Stimulated activated CD4-positive, alpha-beta T cell treated with anti-CD3 and anti-CD28 coated beads, TNF-alpha, amount 100 ng/mL, for 4 hours (primary cell): ENCODE measurements at regions not wholly inside any gene's neighbourhood (a gene's known extent, or its start where the extent isn't known, plus 50 kb on each side); places are given as distances from the start of the nearest gene placed in this dataset.

ENCODE experiments used
- DNase-seq, 3 experiments: peaks; one replicate each; pipeline ENCODE4 v3.0.0-alpha.2; 2020; ENCODE audit warnings: low read depth in 3 of 3

- no peak for DNase-seq
Measured at GRCh38 chr1:219402925-219403324, 210.0 kb downstream of the ZC3H11B start.

GRCh38 chr1:219401724-219402625 is 210.9 kb downstream of the ZC3H11B start:
- DNase-seq = no peak

- no peak for DNase-seq
Measured at GRCh38 chr1:219399446-219399845, 213.5 kb downstream of the ZC3H11B start.

- no peak for DNase-seq
Measured at GRCh38 chr1:219398815-219399396, 214.0 kb downstream of the ZC3H11B start.

- DNase-seq = no peak
Measured at GRCh38 chr1:219397511-219397910, 215.4 kb downstream of the ZC3H11B start.

- DNase-seq = no peak
Measured at GRCh38 chr1:219391297-219391696, 217.6 kb downstream of the LYPLAL1 start.

- DNase-seq = no peak
Measured at GRCh38 chr1:219387211-219387610, 213.5 kb downstream of the LYPLAL1 start.

GRCh38 chr1:219385787-219386427 is 212.2 kb downstream of the LYPLAL1 start:
- no peak for DNase-seq

GRCh38 chr1:219383281-219383680 is 209.6 kb downstream of the LYPLAL1 start:
- no peak for DNase-seq

- DNase-seq = no peak
Measured at GRCh38 chr1:219381396-219381795, 207.7 kb downstream of the LYPLAL1 start.

GRCh38 chr1:219380463-219380862 is 206.8 kb downstream of the LYPLAL1 start:
- no peak for DNase-seq

GRCh38 chr1:219379691-219380090 is 206.0 kb downstream of the LYPLAL1 start:
- DNase-seq = no peak

GRCh38 chr1:219374636-219375035 is 201.0 kb downstream of the LYPLAL1 start:
- DNase-seq = no peak

GRCh38 chr1:219374046-219374566 is 200.4 kb downstream of the LYPLAL1 start:
- DNase-seq = no peak

GRCh38 chr1:219373616-219373935 is 199.9 kb downstream of the LYPLAL1 start:
- no peak for DNase-seq

- DNase-seq = no peak
Measured at GRCh38 chr1:219372916-219373615, 199.4 kb downstream of the LYPLAL1 start.

- DNase-seq = no peak
Measured at GRCh38 chr1:219371471-219371870, 197.8 kb downstream of the LYPLAL1 start.

- DNase-seq = no peak
Measured at GRCh38 chr1:219367496-219367895, 193.8 kb downstream of the LYPLAL1 start.

- no peak for DNase-seq
Measured at GRCh38 chr1:219365451-219365850, 191.8 kb downstream of the LYPLAL1 start.

- DNase-seq = no peak
Measured at GRCh38 chr1:219362702-219363101, 189.0 kb downstream of the LYPLAL1 start.

- no peak for DNase-seq
Measured at GRCh38 chr1:219359126-219359525, 185.4 kb downstream of the LYPLAL1 start.

GRCh38 chr1:219358080-219358479 is 184.4 kb downstream of the LYPLAL1 start:
- no peak for DNase-seq
